NT2/D1 (cell line): ENCODE measurements at regions not wholly inside any gene's neighbourhood (a gene's known extent, or its start where the extent isn't known, plus 50 kb on each side); places are given as distances from the start of the nearest gene placed in this dataset.

Experiments used
- YY1 ChIP-seq: IDR thresholded peaks from 2 replicates; pipeline ENCODE4 v1.6.1; 2011; ENCODE audit not compliant: insufficient read length, insufficient read depth
- ZNF274 ChIP-seq: IDR thresholded peaks from 2 replicates; pipeline ENCODE4 v1.6.1; 2011; ENCODE audit warnings: mild to moderate bottlenecking, low read depth, low read length

GRCh38 chr16:80318107-80318506 lies 222.7 kb upstream of the DYNLRB2 start:
- TF ChIP-seq YY1 (no peak), ZNF274 (no peak)
